Central memory CD4-positive, alpha-beta T cell (primary cell): ENCODE measurements at regions not wholly inside any gene's neighbourhood (a gene's known extent, or its start where the extent isn't known, plus 50 kb on each side); places are given as distances from the start of the nearest gene placed in this dataset.
"Not testable (repeated sequence)": the region's sequence is repeated elsewhere in the genome, so short reads cannot be mapped to it uniquely, and the experiment has no call there.

ENCODE experiments used
- DNase-seq: peaks from one replicate; pipeline ENCODE4 v3.0.0; 2022

DNA sequence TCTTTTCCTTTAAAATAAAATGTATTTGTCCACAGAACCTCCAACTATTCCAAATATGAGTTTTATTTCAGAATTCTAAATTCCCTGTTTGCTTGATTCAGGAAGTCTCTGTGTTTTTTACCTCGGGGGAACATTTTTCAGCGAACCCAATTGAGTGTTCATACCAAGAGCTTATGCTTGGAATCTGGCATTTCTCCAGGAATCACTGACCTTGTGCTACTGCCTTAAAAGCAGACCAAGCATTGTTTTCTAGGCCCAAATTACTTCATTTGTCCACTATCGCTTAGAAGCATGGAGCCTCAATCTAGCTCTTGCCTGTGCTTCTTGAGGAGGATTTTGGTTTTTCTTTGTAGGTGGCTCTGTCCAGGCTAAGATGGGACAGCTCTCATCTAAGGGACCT, 59.4 kb downstream of the EBLN1 start:
- no peak for DNase-seq

DNA sequence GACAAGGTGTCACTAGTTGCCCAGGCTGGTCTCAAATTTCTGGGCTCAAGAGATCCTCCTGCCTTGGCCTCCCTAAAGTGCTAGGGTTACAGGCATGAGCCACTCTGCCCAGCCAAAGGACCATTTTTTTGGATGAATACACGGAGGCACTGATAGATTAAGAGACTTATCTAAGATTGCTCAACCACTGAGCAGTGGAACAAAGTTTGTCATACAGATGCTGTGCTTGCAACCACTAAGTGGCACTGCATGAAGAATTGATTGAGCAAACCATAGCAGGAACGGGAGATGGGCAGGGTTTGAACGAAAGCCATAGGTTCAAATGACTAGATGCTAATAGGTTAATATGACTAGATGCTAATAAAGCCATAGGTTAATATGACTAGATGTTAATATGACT, 61.1 kb downstream of the EBLN1 start:
- DNase-seq, result no peak

GRCh38 chr10:22152403-22152802, 65.4 kb downstream of the EBLN1 start:
- no peak for DNase-seq

DNA sequence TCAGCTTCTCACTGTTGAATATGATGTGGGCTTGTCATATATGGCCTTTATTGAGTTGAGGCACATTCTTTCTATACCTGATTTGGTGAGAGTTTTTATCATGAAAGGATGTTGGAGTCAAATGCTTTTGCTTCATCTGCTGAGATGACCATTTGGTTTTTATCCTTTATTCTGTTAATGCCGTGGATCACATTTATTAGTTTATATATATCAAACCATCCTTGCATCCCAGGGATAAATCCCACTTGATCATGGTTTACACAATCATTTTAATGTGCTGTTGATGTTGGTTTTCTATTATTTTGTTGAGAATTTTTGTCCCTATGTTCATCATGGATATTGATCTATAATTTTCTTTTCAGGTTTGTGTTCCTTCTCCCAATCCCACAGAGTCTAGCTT, 67.0 kb downstream of the EBLN1 start:
- DNase-seq, result no peak

- DNase-seq, result no peak
These were observed 68.9 kb downstream of the EBLN1 start for GRCh38 chr10:22148961-22149360.

- not testable (repeated sequence) for DNase-seq
These were observed 71.9 kb downstream of the EBLN1 start for GRCh38 chr10:22145873-22146272.

DNA sequence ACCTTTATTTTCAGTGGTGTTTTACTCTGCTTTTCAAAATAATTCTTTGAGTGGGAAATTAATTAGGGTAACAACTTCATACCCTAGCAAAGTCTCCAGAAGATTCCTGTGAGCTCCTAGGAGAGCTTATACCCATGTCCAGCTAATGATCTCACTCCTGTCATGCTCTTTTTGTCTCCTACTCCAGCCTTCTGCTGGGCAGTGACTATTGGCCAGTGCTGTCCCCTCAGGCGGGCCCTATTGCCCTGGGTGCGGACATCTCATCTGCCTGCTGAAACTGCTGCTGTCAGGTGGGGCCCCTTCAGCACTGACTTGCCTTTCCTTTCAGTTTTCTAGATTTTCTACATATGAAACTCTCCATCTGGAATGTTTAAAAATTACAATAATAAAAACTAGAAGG, 80.3 kb downstream of the EBLN1 start:
- no peak for DNase-seq

GRCh38 chr10:22135591-22135990, 82.2 kb downstream of the EBLN1 start:
- no peak for DNase-seq

GRCh38 chr10:22133749-22134624, 83.8 kb downstream of the EBLN1 start:
- no peak for DNase-seq

DNA sequence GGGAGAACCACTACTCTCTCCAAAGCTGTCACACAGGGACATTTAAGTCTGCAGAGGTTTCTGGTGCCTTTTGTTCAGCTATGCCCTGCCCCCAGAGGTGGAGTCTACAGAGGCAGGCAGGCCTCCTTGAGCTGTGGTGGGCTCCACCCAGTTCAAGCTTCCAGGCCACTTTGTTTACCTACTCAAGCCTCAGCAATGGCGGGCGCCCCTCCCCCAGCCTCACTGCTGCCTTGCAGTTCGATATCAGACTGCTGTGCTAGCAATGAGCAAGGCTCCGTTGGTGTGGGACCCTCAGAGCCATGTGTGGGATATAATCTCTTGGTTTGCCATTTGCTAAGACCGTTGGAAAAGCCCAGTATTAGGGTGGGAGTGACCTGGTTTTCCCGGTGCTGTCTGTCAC, 87.0 kb downstream of the EBLN1 start:
- DNase-seq, result not testable (repeated sequence)

GRCh38 chr10:22129612-22130011, 88.2 kb downstream of the EBLN1 start:
- DNase-seq, result not testable (repeated sequence)

- DNase-seq, result not testable (repeated sequence)
These were observed 96.6 kb downstream of the EBLN1 start for GRCh38 chr10:22121181-22121580.

GRCh38 chr10:22120072-22120471, 97.7 kb downstream of the EBLN1 start:
- DNase-seq, result not testable (repeated sequence)

DNA sequence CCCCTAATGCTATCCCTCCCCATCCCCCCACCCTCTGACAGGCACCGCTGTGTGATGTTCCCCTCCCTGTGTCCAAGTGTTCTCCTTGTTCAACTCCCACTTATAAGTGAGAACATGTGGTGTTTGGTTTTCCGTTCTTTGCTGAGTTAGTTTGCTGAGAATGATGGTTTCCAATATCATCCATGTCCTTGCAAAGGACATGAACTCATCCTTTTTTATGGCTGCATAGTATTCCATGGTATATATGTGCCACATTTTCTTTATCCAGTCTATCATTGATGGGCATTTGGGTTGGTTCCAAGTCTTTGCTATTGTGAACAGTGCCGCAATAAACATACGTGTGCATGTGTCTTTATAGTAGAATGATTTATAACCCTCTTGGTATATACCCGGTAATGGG, 98.2 kb downstream of the EBLN1 start:
- DNase-seq, result not testable (repeated sequence)

- DNase-seq, result no peak
These were observed 106.1 kb downstream of the EBLN1 start for GRCh38 chr10:22111705-22112104.

- DNase-seq, result no peak
These were observed 106.6 kb downstream of the EBLN1 start for GRCh38 chr10:22111260-22111659.

- no peak for DNase-seq
These were observed 107.1 kb downstream of the EBLN1 start for GRCh38 chr10:22110761-22111160.

DNA sequence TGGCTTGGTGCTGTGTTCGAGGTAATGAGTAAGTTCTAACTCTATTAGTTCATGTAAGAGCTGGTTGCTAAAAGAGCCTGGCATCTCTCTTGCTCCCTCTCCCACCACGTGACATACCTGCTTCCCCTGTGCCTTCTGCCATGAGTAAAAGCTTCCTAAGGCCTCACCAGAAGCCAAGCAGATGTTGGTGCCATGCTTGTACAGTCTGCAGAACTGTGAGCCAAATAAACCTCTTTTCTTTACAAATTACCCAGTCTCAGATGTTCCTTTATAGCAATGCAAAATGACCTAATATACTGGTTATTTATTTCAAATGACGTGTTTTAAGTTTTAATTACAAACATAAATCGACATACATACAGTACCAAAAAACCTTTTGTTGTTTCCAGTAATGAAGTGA, 101.7 kb upstream of the DNAJC1 start:
- DNase-seq, result no peak

- DNase-seq, result no peak
These were observed 100.4 kb upstream of the DNAJC1 start for GRCh38 chr10:22103701-22104470.

DNA sequence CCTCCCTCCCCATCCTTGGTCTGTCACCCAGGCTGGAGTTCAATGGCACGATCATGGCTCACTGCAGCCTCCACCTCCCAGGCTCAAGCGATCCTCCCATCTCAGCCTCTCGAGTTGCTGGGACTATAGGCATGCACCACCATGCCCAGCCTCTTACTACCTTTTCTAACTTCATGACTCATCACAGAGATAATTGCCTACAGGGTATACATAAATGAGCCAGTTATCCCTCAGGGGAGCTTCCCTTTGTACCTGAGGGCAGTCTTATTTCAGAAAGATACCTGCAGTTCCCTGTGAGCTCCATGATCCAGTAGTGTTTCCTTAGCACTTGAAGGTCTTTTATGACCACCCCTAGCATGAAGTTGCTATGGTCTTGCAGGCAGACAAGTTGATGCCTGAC, 94.2 kb upstream of the DNAJC1 start:
- DNase-seq, result no peak

GRCh38 chr10:22091260-22091659, 87.7 kb upstream of the DNAJC1 start:
- not testable (repeated sequence) for DNase-seq

DNA sequence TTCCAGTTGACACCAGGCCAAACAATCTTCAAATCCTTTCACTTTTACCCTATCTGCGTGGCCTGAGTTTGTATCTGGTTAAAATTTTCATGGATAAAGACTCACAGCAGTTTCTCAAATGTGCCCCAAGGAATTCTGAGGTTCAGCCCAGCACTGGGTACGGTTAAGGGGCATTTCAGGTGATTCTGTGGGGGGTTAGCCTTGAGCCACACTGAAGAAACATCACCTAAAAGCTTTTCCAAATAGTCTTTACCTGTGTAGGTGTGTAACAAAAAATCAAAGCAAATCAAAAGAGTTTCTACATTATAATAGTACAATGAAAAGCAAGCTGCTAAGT, 83.8 kb upstream of the DNAJC1 start:
- DNase-seq, result no peak

GRCh38 chr10:22086730-22087401, 83.3 kb upstream of the DNAJC1 start:
- DNase-seq, result no peak

DNA sequence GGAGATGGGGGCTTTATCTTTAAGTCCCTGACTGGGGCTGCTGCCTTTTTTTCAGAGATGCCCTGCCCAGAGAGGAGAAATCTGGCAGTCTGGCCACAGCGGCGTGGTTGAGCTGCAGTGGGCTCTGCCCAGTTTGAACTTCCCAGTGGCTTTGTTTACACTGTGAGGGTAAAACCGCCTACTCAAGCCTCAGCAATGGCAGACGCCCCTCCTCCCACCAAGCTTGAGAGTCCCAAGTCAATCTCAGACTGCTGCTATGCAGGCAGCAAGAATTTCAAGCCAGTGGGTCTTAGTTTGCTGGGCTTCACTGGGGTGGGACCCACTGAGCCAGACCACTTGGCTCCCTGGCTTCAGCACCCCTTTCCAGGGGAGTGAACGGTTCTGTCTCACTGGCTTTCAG, 76.4 kb upstream of the DNAJC1 start:
- not testable (repeated sequence) for DNase-seq
